Transverse colon (tissue), 3 donors: ENCODE measurements at regions not wholly inside any gene's neighbourhood (a gene's known extent, or its start where the extent isn't known, plus 50 kb on each side); places are given as distances from the start of the nearest gene placed in this dataset.

Source experiments
- EP300 ChIP-seq: sonication (generic); formaldehyde crosslinking; IDR thresholded peaks from one replicate; pipeline ENCODE4 v1.6.1; 2017; ENCODE audit warnings: antibody characterized with exemption, low read depth
- POLR2A ChIP-seq: fragments of 450-650 bp; IDR thresholded peaks from one replicate; pipeline ENCODE4 v1.6.1; 2016; ENCODE audit warnings: antibody characterized with exemption, mild to moderate bottlenecking, moderate library complexity
- TF ChIP-seq, protein P1 (sequence below), 5 experiments: fragments of 200-600 bp in 3 of 5; fragments of 450-650 bp in 2 of 5; sonication (generic) in 3 of 5; IDR thresholded peaks; 1 replicate in 2 of 5; 2 replicates in 3 of 5; pipeline ENCODE4 v1.5.1; 2016 to 2017; ENCODE audit warnings: antibody characterized with exemption in 5 of 5, inconsistent platforms in 3 of 5, mild to moderate bottlenecking in 2 of 5, moderate library complexity in 1 of 5

DNA sequence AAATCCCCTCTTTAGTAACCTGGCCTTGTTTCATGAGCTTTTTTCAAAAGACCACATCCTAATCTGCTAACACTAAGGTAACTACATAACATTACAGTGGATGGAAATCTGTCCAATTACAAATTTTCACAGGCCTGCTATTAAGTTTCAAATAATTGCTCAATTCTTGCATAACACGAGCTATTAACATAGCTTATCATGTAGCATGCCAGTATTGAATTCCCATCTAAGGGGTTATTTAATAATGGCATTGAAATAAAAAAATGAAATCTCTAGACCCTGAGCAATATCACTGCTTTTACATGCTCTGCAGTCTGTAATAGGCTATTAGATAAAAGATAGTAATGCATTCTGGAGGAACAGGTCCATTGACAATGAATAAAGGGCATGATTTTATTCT lies 748.3 kb upstream of the NECTIN3 start:
- TF ChIP-seq EP300 = no peak
- TF ChIP-seq POLR2A = no peak
- TF ChIP-seq, protein P1, sequence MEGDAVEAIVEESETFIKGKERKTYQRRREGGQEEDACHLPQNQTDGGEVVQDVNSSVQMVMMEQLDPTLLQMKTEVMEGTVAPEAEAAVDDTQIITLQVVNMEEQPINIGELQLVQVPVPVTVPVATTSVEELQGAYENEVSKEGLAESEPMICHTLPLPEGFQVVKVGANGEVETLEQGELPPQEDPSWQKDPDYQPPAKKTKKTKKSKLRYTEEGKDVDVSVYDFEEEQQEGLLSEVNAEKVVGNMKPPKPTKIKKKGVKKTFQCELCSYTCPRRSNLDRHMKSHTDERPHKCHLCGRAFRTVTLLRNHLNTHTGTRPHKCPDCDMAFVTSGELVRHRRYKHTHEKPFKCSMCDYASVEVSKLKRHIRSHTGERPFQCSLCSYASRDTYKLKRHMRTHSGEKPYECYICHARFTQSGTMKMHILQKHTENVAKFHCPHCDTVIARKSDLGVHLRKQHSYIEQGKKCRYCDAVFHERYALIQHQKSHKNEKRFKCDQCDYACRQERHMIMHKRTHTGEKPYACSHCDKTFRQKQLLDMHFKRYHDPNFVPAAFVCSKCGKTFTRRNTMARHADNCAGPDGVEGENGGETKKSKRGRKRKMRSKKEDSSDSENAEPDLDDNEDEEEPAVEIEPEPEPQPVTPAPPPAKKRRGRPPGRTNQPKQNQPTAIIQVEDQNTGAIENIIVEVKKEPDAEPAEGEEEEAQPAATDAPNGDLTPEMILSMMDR (IDR thresholded peaks at IDR 0.05) = no peak
